ENCODE measurements at regions not wholly inside any gene's neighbourhood (a gene's known extent, or its start where the extent isn't known, plus 50 kb on each side); places are given as distances from the start of the nearest gene placed in this dataset.

DNA sequence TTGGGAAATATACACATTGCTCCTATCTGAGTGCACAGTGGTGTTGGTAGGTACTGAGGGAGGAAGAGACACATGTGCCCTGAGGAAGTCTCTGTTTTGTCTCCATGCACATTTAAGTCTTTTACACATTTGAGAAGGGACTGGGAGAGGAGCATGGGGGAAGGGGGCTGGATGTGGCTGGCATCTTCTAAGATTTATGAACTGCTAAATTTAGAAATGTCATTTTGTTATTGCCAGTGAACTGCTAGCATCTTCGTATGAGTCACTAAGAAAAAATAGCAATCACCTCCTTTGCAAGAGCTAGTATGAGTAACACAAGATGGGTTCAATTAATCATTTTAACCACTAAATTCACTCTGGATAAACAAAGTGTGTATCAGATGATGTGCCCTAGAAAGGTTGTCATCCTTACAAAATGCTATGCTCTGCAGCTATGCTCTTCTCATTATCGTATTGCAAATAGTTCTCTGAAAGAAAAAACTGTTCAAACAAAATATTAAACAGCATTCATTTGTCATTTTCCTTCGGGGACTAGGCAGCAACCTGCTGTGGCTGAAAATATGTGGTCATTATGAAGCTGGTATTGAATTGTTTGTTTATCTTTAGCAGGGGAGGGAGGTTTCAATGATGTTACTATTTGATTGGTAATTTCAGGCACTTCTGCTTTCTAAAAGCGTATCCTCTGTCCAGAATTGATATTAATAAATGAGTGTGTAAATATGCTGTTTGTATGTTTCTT, 236.5 kb downstream of the DMRTA1 start:
- TF ChIP-seq POLR2A (IDR thresholded peaks at IDR 0.05): no peak
- TF ChIP-seq CTCF (IDR thresholded peaks at IDR 0.05): no peak

Measured in vagina (tissue), 2 donors.